ENCODE measurements at regions not wholly inside any gene's neighbourhood (a gene's known extent, or its start where the extent isn't known, plus 50 kb on each side); places are given as distances from the start of the nearest gene placed in this dataset.
"Not testable (repeated sequence)": the region's sequence is repeated elsewhere in the genome, so short reads cannot be mapped to it uniquely, and the experiment has no call there.

GRCh38 chr15:84094720-84095119, 140.9 kb upstream of the GOLGA6L4 start:
- DNase-seq (ENCODE audit: low spot score) = not testable (repeated sequence)

GRCh38 chr15:84097053-84097452, 138.5 kb upstream of the GOLGA6L4 start:
- not testable (repeated sequence) for DNase-seq (ENCODE audit: low spot score)

DNA sequence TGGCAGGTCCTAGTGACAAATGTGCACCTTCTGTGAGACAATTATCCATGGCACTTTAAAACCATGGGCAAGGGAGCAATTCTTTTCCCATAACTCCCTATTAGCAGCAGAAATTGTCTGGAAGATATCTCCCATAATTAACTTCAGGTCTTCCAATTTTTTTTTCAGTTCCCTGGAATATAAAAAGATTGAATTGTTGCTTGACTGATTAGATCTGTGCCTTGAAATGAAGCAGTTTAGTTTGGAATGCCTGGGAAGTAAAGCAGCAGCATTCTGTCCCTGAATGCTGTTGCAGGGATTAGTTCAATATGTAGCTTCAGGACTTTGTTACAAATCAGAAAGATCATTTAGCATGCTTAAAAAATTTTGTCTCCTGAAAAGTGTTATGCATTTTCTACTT, 137.0 kb upstream of the GOLGA6L4 start:
- DNase-seq (ENCODE audit: low spot score) = no peak

GRCh38 chr15:84099181-84099580, 136.4 kb upstream of the GOLGA6L4 start:
- no peak for DNase-seq (ENCODE audit: low spot score)

DNA sequence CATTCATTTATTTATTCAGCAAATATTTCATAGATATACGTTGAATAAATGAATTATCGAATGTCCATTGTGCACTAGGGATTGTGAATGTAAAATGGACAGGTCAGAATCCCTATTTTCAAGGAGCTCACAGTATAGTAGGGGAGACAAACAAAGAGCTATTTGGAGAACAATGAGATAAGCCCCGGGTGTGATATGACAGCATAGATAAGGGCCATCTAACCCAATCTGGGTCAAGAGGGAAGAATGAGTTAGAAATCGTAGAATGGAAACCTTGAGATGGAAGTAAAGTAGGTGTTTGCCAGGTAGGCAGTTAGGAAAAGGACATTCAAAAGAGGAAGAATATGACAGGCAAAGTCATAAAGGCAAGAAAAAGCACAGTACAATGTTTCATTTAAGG, 132.2 kb upstream of the GOLGA6L4 start:
- no peak for DNase-seq (ENCODE audit: low spot score)

- no peak for DNase-seq (ENCODE audit: low spot score)
Observed at GRCh38 chr15:84104853-84105252, 130.7 kb upstream of the GOLGA6L4 start.

DNA sequence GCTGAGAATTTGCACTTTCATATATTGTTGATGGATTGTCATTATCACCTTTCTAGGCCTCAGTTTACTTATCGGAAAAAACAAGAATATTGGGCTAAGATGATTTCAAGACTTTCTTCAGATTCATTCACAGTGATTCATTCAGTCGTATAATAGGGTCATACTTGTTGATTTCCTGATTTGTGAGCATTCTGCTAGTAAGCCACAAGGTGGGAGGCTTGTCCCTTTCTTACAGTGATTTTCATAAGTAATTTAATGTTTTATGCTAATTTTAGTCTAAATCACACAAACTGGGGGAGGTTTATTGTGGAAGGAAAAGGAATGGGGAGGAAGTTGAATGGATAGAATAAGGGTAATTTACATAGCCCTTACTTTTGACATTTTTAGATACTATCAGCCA, 126.8 kb upstream of the GOLGA6L4 start:
- no peak for DNase-seq (ENCODE audit: low spot score)

DNA sequence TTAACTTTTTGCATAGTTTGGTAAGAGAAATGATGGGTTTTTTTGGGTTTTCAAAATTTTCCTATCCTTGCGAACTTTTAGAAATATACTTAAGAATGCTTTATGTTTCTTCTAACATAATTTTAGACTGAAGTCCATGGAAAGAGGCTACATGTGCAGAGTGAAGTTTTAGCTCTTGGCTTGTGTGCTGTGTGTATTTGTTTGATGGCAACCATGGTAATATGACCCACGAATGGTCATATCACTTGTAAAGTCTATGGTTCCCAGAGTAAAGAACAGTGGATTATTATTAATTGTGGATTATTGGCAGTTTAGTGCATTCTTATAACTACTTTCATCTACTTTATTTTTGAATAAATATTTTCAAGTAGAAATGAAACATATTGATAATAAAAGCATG, 124.0 kb upstream of the GOLGA6L4 start:
- DNase-seq (ENCODE audit: low spot score) = no peak

DNA sequence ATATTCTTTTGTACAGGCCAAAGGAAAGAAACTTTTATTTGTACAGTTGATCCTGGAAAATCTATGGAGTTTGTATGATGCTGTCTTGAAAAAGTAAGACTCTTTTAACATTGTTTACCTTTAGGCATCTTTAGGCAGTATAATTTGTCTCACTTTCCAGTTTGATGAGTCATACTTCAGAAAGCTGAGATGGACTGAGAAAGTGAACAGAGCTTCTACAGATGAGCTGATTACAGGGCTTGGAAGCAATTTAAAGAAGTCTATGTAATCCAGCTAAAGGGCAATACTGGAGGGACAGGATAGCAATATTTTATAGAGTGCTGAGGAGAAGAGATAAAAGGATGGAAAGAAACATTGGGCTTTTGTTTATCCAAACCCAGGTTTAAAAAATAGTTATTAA, 123.5 kb upstream of the GOLGA6L4 start:
- no peak for DNase-seq (ENCODE audit: low spot score)

- no peak for DNase-seq (ENCODE audit: low spot score)
Observed at GRCh38 chr15:84113919-84114318, 121.7 kb upstream of the GOLGA6L4 start.

GRCh38 chr15:84114680-84115079, 120.9 kb upstream of the GOLGA6L4 start:
- not testable (repeated sequence) for DNase-seq (ENCODE audit: low spot score)

- DNase-seq (ENCODE audit: low spot score) = peak; percentile 8
Observed at GRCh38 chr15:84119351-84119750, 116.2 kb upstream of the GOLGA6L4 start.

DNA sequence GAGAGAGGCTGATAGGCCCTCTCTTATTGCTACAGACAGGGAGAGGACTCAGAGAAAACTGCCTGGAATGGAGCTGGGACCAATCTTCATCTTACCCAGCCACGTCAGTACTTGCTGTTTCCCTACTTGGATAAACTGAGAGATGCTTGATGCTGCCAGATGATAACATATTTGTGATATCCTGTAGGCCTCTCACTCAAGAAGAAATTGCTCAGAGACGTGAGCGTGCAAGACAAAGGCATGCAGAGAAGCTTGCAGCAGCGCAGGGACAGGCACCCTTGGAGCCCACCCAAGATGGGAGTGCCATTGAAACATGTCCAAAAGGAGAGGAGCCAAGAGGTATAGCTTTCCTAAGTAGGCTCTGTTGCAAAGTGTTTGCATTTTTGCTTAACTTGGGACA, 114.7 kb upstream of the GOLGA6L4 start:
- DNase-seq (ENCODE audit: low spot score) = not testable (repeated sequence)

DNA sequence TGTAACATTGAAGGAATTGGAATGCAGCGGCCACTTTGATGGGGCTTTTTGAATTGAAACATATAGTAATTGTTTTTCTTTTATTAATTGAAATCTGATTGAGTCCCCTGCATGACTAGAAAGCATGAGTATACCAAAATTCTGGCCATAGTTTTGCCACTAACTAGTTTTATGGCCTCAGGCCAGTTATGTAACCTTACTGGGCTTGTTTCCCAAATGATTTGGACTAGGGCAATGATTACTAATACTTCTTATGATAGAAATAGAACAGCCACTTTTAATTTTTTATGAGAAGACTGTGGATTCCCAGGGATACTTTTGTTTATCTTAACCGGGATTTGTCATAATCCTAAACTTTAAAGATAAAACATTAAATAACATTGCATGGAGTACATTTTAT, 106.9 kb upstream of the GOLGA6L4 start:
- not testable (repeated sequence) for DNase-seq (ENCODE audit: low spot score)

DNA sequence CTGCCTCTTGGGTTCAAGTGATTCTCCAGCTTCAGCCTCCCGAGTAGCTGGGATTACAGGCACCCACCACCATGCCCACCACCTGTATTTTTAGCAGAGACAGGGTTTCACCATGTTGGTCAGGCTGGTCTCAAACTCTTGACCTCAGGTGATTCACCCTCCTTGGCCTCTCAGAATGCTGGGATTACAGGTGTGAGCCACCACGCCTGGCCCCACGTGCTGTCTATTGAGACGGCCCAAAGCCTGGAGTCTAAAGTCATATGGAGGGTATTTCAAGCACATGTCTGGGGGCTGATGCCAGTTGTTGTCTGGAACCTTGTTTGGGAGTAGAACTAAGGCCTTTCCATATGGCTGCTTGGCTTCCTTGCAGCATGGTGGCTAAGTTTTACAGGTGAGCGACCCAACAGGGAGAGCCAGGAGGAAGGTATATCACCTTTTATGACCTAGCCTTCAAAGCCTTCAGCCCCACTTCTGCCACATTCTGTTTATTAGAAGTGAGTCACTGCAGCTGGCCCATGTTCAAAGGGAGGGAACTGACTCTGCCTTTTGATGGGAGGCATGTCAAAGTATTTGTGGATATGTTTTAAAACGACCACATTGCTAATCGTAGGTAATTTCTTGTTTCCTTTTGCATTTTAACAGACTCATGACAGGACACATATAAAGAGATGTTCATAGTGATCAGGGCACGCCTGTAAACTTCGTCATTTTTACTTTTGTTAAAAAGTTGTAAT, 105.3 kb upstream of the GOLGA6L4 start:
- DNase-seq (ENCODE audit: low spot score) = not testable (repeated sequence)

- not testable (repeated sequence) for DNase-seq (ENCODE audit: low spot score)
Observed at GRCh38 chr15:84135931-84136456, 99.6 kb upstream of the GOLGA6L4 start.

DNA sequence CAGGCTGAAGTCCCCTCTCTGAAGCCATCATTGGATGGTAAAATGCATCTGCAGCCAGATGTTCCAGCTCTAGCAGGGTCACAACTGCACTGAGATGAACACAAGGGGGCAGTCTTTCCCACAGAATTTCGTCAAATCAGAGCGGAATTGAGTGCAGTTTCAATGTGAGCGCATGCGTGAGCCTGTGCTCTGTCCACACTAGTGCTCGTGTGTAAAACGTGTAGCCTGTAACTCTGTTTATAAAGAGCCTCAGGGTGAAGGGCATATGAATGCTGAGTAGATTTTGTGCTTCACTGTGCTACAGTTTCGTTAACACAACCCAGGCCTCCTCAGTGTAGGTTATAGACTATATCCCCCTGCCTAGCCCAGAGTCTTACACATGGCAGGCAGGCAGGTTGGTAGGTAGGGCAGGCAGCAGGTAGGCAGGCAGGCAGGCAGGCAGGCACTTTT, 92.7 kb upstream of the GOLGA6L4 start:
- DNase-seq (ENCODE audit: low spot score) = peak; percentile 80

GRCh38 chr15:84143753-84144314, 91.7 kb upstream of the GOLGA6L4 start:
- DNase-seq (ENCODE audit: low spot score) = no peak

DNA sequence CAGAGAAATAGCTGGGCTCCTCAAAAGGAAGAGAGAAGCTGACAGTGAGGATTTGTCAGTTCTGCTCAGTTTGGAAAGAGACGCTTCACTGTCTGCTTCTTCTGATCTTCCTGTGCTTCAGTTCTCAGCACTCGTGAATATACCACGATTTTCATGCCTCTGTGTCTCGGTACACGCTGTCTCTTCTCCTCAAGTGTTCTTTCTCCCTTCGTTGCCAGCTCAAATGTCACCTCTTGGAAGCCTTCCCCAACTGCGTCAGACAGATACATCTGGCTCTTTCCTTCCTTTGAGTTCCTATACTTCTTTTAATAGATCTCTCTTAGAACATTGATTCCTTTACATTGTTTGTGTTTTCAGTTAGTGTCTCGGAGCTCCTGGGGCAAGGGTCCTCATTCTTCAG, 90.6 kb upstream of the GOLGA6L4 start:
- not testable (repeated sequence) for DNase-seq (ENCODE audit: low spot score)

DNA sequence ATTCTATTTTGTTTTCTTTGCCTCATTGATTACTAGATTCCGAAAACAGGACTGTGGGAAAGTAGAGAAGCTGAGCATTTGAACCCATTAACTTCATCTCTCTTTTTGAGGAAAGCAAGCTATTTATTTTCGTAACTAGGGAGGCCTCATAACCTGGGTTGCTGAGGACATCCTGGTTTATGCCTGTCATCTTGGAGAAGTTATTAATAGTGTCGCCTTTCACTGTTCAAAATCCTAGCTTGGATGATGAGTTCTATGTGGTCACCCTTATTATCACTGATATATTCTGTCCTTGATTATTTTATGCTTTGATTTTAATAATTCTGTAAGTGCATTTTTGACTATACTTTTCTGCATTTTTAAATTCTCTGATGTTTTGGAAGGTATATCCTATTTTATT, 89.3 kb upstream of the GOLGA6L4 start:
- DNase-seq (ENCODE audit: low spot score) = not testable (repeated sequence)

DNA sequence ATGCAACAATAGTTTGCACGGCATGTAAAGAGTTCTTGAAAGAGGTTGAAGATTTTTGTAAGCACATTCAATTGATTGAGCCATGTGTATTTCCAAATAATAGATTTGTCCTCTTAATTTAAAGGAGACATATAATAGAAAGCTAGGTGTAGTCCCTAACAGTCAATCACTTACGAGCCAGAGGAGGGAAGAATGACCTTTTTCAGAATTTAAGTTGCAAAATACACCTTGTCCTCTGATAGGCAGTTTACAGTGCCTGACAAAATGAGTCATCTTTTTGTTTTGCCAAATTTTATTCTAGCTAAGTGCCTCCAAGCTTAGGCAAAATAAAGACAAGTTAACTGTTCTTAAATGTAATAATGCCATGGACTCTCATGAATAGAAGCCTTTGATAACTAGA, 88.3 kb upstream of the GOLGA6L4 start:
- not testable (repeated sequence) for DNase-seq (ENCODE audit: low spot score)

- peak; percentile 33 for DNase-seq (ENCODE audit: low spot score)
Observed at GRCh38 chr15:84151205-84151931, 84.2 kb upstream of the GOLGA6L4 start.

Measured in iPS-NIHi11 (cell line).